Epidermal melanocyte (primary cell): ENCODE measurements at regions not wholly inside any gene's neighbourhood (a gene's known extent, or its start where the extent isn't known, plus 50 kb on each side); places are given as distances from the start of the nearest gene placed in this dataset.

Experiments used
- DNase-seq: peaks from one replicate; pipeline ENCODE4 v3.0.0; 2011; ENCODE audit warnings: low spot score; ENCODE audit not compliant: insufficient read length

DNA sequence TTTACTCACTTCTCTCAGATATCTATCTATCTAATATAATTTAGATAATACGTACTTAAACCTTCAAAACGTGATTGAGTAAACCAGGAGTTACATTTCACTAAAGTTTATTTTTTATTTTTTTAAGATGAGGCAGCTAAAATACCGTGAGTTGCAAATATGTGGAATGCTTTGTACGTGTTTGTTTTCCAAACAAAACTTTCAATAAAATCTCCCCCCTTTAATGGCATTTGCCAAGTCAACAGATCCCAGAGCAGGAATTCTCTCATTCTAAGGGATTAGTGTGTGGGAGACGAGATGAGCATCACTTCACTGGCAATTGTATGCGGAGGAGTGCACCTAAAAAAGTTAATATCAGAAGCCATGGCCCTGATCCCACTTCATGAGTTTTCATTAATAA lies 53.7 kb upstream of the MAGI2 start:
- DNase-seq, result no peak

DNA sequence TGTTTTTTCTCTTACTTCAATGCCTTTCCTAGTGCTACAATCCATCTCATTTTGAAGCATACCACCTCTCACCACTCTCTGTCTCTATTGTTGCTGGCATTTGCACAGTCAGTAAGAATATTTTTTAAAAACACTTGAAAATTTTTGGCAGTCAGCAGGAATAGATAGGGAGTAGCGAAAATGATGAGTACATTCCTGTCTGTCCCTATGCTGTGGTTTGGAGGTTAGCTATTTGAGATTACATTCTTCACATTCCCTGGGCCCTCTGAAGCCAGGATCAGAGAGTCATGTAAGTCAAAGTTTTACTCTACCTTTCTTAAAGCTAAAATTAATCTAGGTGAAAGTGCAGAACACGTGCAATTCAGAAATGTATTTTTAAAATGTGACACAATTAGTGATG lies 53.0 kb upstream of the MAGI2 start:
- DNase-seq, result no peak

DNA sequence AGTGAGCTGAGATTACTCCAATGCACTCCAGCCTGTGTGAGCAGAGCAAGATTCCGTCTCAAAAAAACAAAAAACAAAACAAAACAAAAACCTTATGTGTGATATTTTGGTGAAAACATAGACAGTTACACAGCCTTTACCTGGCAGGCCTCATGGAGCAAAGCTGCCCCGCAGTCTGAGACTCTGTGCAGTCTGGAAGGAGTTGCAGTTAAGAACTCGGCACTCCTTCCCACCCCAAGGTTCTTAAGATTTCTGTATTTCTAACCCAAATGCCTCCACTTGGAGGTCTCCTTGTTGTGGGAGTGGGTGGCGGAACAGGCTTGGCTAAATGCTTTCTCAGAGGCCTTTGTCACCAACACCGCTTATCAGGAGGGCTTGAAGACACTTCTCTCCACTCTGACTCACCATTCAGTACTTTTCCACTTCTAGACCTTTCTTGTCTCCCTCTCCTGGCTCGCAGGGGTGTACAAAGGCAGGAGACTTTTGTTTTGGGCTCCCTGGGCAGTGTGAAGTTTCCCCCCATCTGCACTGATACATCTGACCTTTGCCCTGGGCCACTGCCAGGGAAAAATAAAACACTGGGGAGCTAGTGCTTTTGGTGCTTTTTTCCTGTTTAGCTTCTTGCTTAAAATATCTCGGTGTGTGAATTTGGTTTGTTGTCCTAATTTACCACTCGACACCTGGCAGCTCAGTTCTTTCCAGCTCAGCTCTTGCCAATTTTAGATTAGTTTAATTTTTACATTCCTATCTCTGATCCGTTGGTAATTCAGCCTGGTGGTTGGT lies 51.3 kb upstream of the MAGI2 start:
- no peak for DNase-seq
